Trophoblast cell (in vitro differentiated cells and primary cell): ENCODE measurements at regions not wholly inside any gene's neighbourhood (a gene's known extent, or its start where the extent isn't known, plus 50 kb on each side); places are given as distances from the start of the nearest gene placed in this dataset.

ENCODE experiments used
- DNase-seq, 2 donors: peaks; one replicate each; pipeline ENCODE4 v3.0.0-alpha.2; 2016
- H2AFZ ChIP-seq: 2 replicates; pipeline ENCODE4 v1.6.1; 2013; ENCODE audit warnings: low read length, moderate library complexity, mild to moderate bottlenecking; ENCODE audit not compliant: insufficient read depth, poor library complexity
- H2AK5ac ChIP-seq: 2 replicates; pipeline ENCODE4 v1.6.1; 2013; ENCODE audit warnings: mild to moderate bottlenecking, low read length
- H2BK120ac ChIP-seq: 2 replicates; pipeline ENCODE4 v1.6.1; 2013; ENCODE audit warnings: low read length, mild to moderate bottlenecking, moderate library complexity; ENCODE audit not compliant: insufficient read depth, poor library complexity
- H2BK12ac ChIP-seq: 2 replicates; pipeline ENCODE4 v1.6.1; 2013; ENCODE audit warnings: mild to moderate bottlenecking, low read length, moderate library complexity
- H2BK5ac ChIP-seq: 2 replicates; pipeline ENCODE4 v1.6.1; 2013; ENCODE audit warnings: low read length, low read depth, moderate library complexity, mild to moderate bottlenecking; ENCODE audit not compliant: poor library complexity
- H3K14ac ChIP-seq: 2 replicates; pipeline ENCODE4 v1.6.1; 2013; ENCODE audit warnings: mild to moderate bottlenecking, low read length
- H3K18ac ChIP-seq: 2 replicates; pipeline ENCODE4 v1.6.1; 2013; ENCODE audit warnings: mild to moderate bottlenecking, low read length
- H3K23ac ChIP-seq: 2 replicates; pipeline ENCODE4 v1.6.1; 2013; ENCODE audit warnings: low read length
- H3K27ac ChIP-seq: 2 replicates; pipeline ENCODE4 v1.5.1; 2013; ENCODE audit warnings: low read depth, mild to moderate bottlenecking, inconsistent platforms, low read length, moderate library complexity
- H3K27me3 ChIP-seq: 2 replicates; pipeline ENCODE4 v1.6.1; 2013; ENCODE audit warnings: inconsistent platforms, mild to moderate bottlenecking, low read length, moderate library complexity; ENCODE audit not compliant: insufficient read depth
- H3K36me3 ChIP-seq, 2 experiments: 1 replicate in 1 of 2; 2 replicates in 1 of 2; pipeline ENCODE4 v1.6.1; 2013; ENCODE audit warnings: low read length in 2 of 2, mild to moderate bottlenecking in 2 of 2, moderate library complexity in 1 of 2; ENCODE audit not compliant: insufficient read depth in 2 of 2, control insufficient read depth in 1 of 2
- H3K4ac ChIP-seq: 2 replicates; pipeline ENCODE4 v1.6.1; 2013; ENCODE audit warnings: low read depth, mild to moderate bottlenecking, low read length, moderate library complexity
- H3K4me1 ChIP-seq, 2 experiments: 1 replicate in 1 of 2; 2 replicates in 1 of 2; pipeline ENCODE4 v1.6.1; 2013; ENCODE audit warnings: low read length in 2 of 2, mild to moderate bottlenecking in 2 of 2, moderate library complexity in 1 of 2; ENCODE audit not compliant: insufficient read depth in 2 of 2, control insufficient read depth in 1 of 2
- H3K4me2 ChIP-seq: 2 replicates; pipeline ENCODE4 v1.6.1; 2013; ENCODE audit warnings: inconsistent platforms, mild to moderate bottlenecking, low read length, moderate library complexity
- H3K4me3 ChIP-seq: 2 replicates; pipeline ENCODE4 v1.5.1; 2013; ENCODE audit warnings: mild to moderate bottlenecking, low read depth, low read length, inconsistent platforms
- H3K79me1 ChIP-seq: one replicate; pipeline ENCODE4 v1.6.1; 2013; ENCODE audit warnings: low read length
- H3K79me2 ChIP-seq: 2 replicates; pipeline ENCODE4 v1.6.1; 2013; ENCODE audit warnings: low read length, mild to moderate bottlenecking; ENCODE audit not compliant: control insufficient read depth, insufficient read depth, poor library complexity
- H3K9ac ChIP-seq: 2 replicates; pipeline ENCODE4 v1.6.1; 2013; ENCODE audit warnings: mild to moderate bottlenecking, low read length
- H3K9me3 ChIP-seq: 2 replicates; pipeline ENCODE4 v1.6.1; 2013; ENCODE audit warnings: low read depth, mild to moderate bottlenecking, control low read depth, inconsistent platforms, low read length; ENCODE audit not compliant: insufficient read depth
- H4K12ac ChIP-seq: 2 replicates; pipeline ENCODE4 v1.6.1; 2013; ENCODE audit warnings: low read depth, mild to moderate bottlenecking, low read length, moderate library complexity
- H4K8ac ChIP-seq: 2 replicates; pipeline ENCODE4 v1.6.1; 2013; ENCODE audit warnings: low read depth, mild to moderate bottlenecking, low read length, moderate library complexity
- H4K91ac ChIP-seq: one replicate; pipeline ENCODE4 v1.6.1; 2013; ENCODE audit warnings: low read depth, mild to moderate bottlenecking, low read length, moderate library complexity
- WGBS: extraction: QIAGEN DNeasy Blood & Tissue Kit; methylation state at CpG from one replicate; pipeline ENCODE4 v1.1.7; 2013; ENCODE audit warnings: missing lambda C conversion rate; ENCODE audit not compliant: insufficient read length, insufficient coverage; ENCODE audit errors: extremely low coverage; 5-methylcytosine and 5-hydroxymethylcytosine counted together

DNA sequence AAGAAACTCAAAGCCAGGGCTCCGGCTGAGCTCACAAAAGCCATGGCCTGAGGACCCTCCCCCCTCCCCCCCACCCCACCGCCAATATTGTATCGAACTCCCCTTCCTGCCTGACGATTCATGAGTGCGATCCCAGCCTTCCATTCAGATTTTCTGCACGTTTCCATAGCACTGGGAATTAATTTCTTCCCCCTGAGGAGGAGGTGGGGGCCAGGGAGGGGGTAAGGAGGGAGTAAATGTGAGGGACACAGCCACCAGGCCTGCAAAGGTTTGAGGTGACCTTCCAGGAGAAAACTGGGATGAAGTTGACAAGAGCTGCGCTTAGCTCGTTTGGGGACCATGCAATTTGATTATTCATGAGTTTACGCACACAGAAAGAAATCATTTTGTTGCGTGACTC lies 527.7 kb downstream of the MN1 start:
- WGBS: no CpG with 5 or more reads among the region's 10 CpGs
- Histone ChIP-seq H4K8ac (no peak overlapping the region), H3K27ac (no peak overlapping the region), H3K4ac (no peak overlapping the region), H2BK12ac (no peak overlapping the region), H3K23ac (no peak overlapping the region), H3K27me3 (no peaks in the 10 kb centered on the region), H3K36me3 (no peaks in the 10 kb centered on the region), H2BK120ac (no peak overlapping the region), H3K4me3 (no peak overlapping the region), H3K79me2 (no peaks in the 10 kb centered on the region), H2BK5ac (no peak overlapping the region), H3K79me1 (no peaks in the 10 kb centered on the region), H4K91ac (no peak overlapping the region), H3K9ac (no peak overlapping the region), H3K4me1 (no peaks in the 10 kb centered on the region), H4K12ac (no peak overlapping the region), H3K14ac (no peak overlapping the region), H3K9me3 (peaks cover 2% of the 10 kb centered on the region), H2AFZ (no peak overlapping the region), H2AK5ac (no peak overlapping the region), H3K18ac (no peak overlapping the region), H3K4me2 (no peak overlapping the region)
- DNase-seq: no peak

GRCh38 chr22:27274770-27275449 lies 526.6 kb downstream of the MN1 start:
- no peak overlapping the region for H3K23ac ChIP-seq
- H2AFZ ChIP-seq: no peak overlapping the region
- H3K27ac ChIP-seq: no peak overlapping the region
- no peaks in the 10 kb centered on the region for H3K4me1 ChIP-seq
- no peak overlapping the region for H4K91ac ChIP-seq
- H3K79me2 ChIP-seq: no peaks in the 10 kb centered on the region
- no peak overlapping the region for H3K9ac ChIP-seq
- no peak overlapping the region for H3K4ac ChIP-seq
- H3K4me3 ChIP-seq: no peak overlapping the region
- no peak overlapping the region for H4K8ac ChIP-seq
- H2AK5ac ChIP-seq: no peak overlapping the region
- H4K12ac ChIP-seq: no peak overlapping the region
- peaks cover 2% of the 10 kb centered on the region for H3K9me3 ChIP-seq
- H3K4me2 ChIP-seq: no peak overlapping the region
- no peak overlapping the region for H3K18ac ChIP-seq
- no peaks in the 10 kb centered on the region for H3K79me1 ChIP-seq
- no peaks in the 10 kb centered on the region for H3K27me3 ChIP-seq
- H2BK120ac ChIP-seq: no peak overlapping the region
- H2BK12ac ChIP-seq: no peak overlapping the region
- no peak for DNase-seq
- WGBS: no CpG with 5 or more reads among the region's 4 CpGs
- no peak overlapping the region for H2BK5ac ChIP-seq
- no peak overlapping the region for H3K14ac ChIP-seq
- no peaks in the 10 kb centered on the region for H3K36me3 ChIP-seq

DNA sequence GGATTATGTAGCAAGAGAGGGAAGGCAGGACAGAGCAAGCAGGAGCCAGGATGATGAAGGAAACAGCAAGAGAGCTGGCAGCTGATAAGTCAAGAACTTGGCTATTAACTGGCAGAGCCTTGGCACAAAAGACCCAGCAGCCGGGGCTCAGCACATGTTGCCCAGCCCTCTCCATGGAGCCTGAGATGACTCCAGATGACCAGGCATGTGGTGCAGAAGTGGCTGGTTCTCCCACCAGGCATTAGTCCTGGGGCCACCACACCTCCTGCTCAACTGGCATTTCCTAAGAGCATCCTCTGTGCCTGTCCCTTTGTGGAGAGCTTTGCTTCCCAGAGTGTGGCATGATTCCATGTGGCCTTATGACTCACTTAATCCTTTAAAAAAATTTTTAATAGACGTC lies 522.6 kb downstream of the MN1 start:
- Histone ChIP-seq H3K79me2 (no peaks in the 10 kb centered on the region), H3K27me3 (no peaks in the 10 kb centered on the region), H3K4me2 (no peak overlapping the region), H3K4me3 (no peak overlapping the region), H2AK5ac (no peak overlapping the region), H3K14ac (no peak overlapping the region), H3K4me1 (no peaks in the 10 kb centered on the region), H4K91ac (no peak overlapping the region), H3K36me3 (no peaks in the 10 kb centered on the region), H3K79me1 (no peaks in the 10 kb centered on the region), H2AFZ (no peak overlapping the region), H3K23ac (no peak overlapping the region), H4K8ac (no peak overlapping the region), H2BK12ac (no peak overlapping the region), H3K9me3 (peaks cover 2% of the 10 kb centered on the region), H2BK120ac (no peak overlapping the region), H3K18ac (no peak overlapping the region), H3K9ac (no peak overlapping the region), H3K4ac (no peak overlapping the region), H4K12ac (no peak overlapping the region), H3K27ac (no peak overlapping the region), H2BK5ac (no peak overlapping the region)
- no CpG with 5 or more reads among the region's 2 CpGs for WGBS
- DNase-seq: no peak

DNA sequence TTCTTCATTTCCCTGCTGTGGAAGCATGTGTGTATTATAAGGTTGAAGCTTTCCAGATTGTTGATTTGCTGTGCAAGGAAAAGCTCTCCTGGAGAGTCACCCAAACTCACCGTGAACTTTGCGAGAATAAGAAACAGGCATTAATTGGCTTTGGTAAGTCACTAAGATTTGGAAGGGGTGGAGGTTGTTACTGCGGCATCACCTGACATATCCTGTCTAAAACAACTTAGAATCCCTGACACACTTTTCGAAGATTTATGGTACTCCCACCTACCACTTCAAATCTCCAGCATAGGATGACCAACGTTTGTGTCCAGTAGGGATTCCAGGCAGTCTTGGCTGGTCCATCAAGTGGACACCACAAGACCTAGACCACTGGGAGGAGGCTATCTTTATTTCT lies 518.3 kb downstream of the MN1 start:
- Histone ChIP-seq H3K27me3 (no peaks in the 10 kb centered on the region), H3K4me1 (no peaks in the 10 kb centered on the region), H2BK120ac (no peak overlapping the region), H3K79me1 (no peaks in the 10 kb centered on the region), H4K8ac (no peak overlapping the region), H3K79me2 (no peaks in the 10 kb centered on the region), H2BK12ac (no peak overlapping the region), H2BK5ac (no peak overlapping the region), H3K4ac (no peak overlapping the region), H3K23ac (no peak overlapping the region), H4K91ac (no peak overlapping the region), H4K12ac (no peak overlapping the region), H3K4me2 (no peak overlapping the region), H3K9ac (no peak overlapping the region), H3K14ac (no peak overlapping the region), H3K4me3 (no peak overlapping the region), H3K36me3 (no peaks in the 10 kb centered on the region), H3K18ac (no peak overlapping the region), H2AK5ac (no peak overlapping the region), H3K9me3 (no peaks in the 10 kb centered on the region), H3K27ac (no peak overlapping the region), H2AFZ (no peak overlapping the region)
- no CpG with 5 or more reads among the region's 5 CpGs for WGBS
- no peak for DNase-seq
